Bronchial epithelial cell (primary cell): ENCODE measurements at regions not wholly inside any gene's neighbourhood (a gene's known extent, or its start where the extent isn't known, plus 50 kb on each side); places are given as distances from the start of the nearest gene placed in this dataset.

Experiments used
- DNase-seq: peaks from one replicate; pipeline ENCODE4 v3.0.0-alpha.2; 2010; ENCODE audit warnings: low read depth
- FAIRE-seq: peaks from 2 replicates; lab custom pipeline; 2011; peaks lifted over from hg19 to GRCh38; lab: Jason Lieb, UNC
- H3K27me3 ChIP-seq: 2 replicates; pipeline ENCODE4 v1.5.1; 2011; ENCODE audit warnings: low read length; ENCODE audit not compliant: control insufficient read depth, insufficient read depth
- H3K36me3 ChIP-seq: 2 replicates; pipeline ENCODE4 v1.5.1; 2011; ENCODE audit warnings: low read length; ENCODE audit not compliant: control insufficient read depth, insufficient read depth
- H3K4me3 ChIP-seq: 2 replicates; pipeline ENCODE4 v1.5.1; 2011; ENCODE audit warnings: mild to moderate bottlenecking, low read depth, low read length, control low read depth
- CTCF ChIP-seq: IDR thresholded peaks from 2 replicates; pipeline ENCODE4 v1.5.1; 2011; ENCODE audit warnings: mild to moderate bottlenecking, moderate library complexity, low read length, control low read depth, inconsistent platforms; ENCODE audit not compliant: insufficient read depth, severe bottlenecking

GRCh38 chr14:86673523-86673969 is 1143.6 kb downstream of the FLRT2 start:
- Histone ChIP-seq H3K4me3 (no peak overlapping the region), H3K27me3 (no peaks in the 10 kb centered on the region), H3K36me3 (no peaks in the 10 kb centered on the region)
- no peak for TF ChIP-seq CTCF
- FAIRE-seq, result peak; percentile 84
- peak; percentile 67 for DNase-seq

GRCh38 chr14:86672080-86672479 is 1142.1 kb downstream of the FLRT2 start:
- Histone ChIP-seq H3K36me3 (no peaks in the 10 kb centered on the region), H3K4me3 (no peak overlapping the region), H3K27me3 (no peaks in the 10 kb centered on the region)
- FAIRE-seq (no peak), DNase-seq (peak; percentile 23)
- TF ChIP-seq CTCF, result no peak

GRCh38 chr14:86665975-86666374 is 1136.0 kb downstream of the FLRT2 start:
- TF ChIP-seq CTCF, result no peak
- FAIRE-seq (no peak), DNase-seq (no peak)
- no peaks in the 10 kb centered on the region for H3K36me3 ChIP-seq
- no peak overlapping the region for H3K4me3 ChIP-seq
- H3K27me3 ChIP-seq, result no peaks in the 10 kb centered on the region

DNA sequence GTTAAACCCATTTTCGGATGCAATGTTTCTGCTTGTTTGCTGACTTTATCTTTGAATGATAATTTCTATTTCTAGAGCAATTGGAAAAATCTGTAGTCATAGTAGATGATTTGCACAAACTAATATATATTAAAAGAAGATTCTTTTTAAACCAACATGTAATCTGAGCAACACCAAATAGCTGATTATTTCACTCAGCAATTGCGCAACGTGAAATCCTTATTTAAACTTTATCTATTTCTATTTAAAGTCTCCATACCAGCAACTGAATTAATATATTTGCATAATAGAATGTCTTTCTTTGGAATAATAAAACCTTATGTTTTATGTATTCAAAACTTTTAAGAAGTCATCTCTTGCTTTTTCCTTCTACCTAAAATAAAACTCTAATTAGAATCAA is 1132.4 kb downstream of the FLRT2 start:
- DNase-seq, result no peak
- TF ChIP-seq CTCF, result no peak
- Histone ChIP-seq H3K4me3 (no peak overlapping the region), H3K36me3 (no peaks in the 10 kb centered on the region), H3K27me3 (no peaks in the 10 kb centered on the region)
- FAIRE-seq, result no peak

GRCh38 chr14:86654558-86655184 is 1124.7 kb downstream of the FLRT2 start:
- no peak for FAIRE-seq

More at GRCh38 chr14:86654558-86655184, 1124.7 kb downstream of the FLRT2 start:
- peak; percentile 20 for TF ChIP-seq CTCF
- DNase-seq, result peak; percentile 13
- H3K36me3 ChIP-seq, result no peaks in the 10 kb centered on the region
- H3K27me3 ChIP-seq, result no peaks in the 10 kb centered on the region
- no peak overlapping the region for H3K4me3 ChIP-seq
